GM19452 (cell line): ENCODE measurements at regions not wholly inside any gene's neighbourhood (a gene's known extent, or its start where the extent isn't known, plus 50 kb on each side); places are given as distances from the start of the nearest gene placed in this dataset.

Experiments used
- ATAC-seq: cut with Tn5 transposase; IDR thresholded peaks from one replicate; pipeline ENCODE4 v1.9.1; 2021; ENCODE audit not compliant: unreplicated experiment

DNA sequence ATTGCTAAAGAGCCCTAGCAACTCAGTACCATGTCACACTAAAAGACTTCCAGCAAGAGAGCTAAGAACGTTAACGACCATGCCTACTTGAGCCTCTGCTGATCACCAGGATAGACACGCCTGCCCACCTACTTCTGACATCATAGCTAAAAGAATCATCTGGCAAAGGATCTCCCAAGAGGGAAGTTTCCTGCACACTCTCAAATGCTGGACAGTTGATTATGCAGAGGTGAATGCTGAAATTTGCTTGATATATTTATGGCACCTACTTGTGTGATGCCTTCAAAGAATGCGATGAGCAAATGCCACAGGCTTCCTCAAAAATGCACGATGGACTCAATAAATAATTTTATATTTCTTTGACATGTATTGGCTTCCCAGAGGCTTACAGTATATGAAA is 113.6 kb downstream of the GALC start:
- no peak for ATAC-seq

DNA sequence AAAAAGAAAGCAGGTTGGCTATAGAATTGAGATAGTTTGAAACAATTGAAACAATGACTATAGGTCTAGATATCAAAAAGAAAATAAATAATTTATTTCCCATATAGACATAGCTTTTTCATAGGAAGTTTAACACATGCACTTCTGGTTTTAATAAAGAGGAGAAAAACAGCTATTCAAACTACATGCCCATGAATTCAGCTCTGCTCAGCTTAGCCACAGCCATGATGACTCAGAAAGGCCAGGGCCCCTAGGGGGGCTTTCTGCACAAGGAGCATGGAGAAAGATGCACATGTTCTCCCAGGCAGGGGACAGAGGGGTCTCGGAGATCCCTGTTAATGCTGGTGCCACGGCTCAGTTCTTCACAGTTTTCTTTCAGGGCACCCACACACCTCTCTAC is 114.0 kb downstream of the GALC start:
- no peak for ATAC-seq

DNA sequence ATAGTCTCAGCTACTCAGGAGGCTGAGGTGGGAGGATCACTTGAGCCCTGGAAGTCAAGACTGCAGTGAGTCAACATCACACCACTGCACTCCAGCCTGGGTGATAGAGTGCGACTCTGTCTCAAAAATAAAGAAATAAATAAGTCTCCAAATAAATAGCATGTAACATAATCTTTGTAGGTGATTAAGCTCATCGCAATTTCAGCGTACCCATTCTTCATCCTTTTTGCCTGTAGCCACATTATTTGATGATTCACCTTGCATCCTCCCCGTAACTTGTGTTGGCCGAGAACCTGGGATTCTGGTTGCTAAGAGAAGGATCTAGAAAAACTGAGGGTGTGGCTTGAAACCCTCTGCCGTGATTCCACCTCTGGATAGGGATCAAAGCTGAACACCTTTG is 115.1 kb downstream of the GALC start:
- no peak for ATAC-seq

DNA sequence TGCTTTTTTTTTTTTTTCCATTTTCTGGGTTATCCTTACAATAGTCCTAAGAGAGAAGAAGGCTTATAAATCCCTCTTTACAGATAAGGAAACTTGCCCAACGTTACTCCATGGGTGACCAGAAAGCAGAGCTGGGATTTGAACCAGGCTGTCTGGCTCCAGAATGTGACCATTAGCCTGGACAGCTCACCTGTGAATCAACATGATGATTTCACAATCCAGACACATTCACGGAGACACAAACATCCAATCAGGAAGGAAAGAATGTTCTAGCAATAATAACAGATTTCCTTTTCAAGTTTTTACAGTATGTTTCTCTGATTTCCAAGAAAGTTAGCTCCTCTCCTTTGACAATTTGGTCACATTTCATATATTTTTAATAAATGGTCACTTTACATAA is 118.3 kb downstream of the GALC start:
- no peak for ATAC-seq

DNA sequence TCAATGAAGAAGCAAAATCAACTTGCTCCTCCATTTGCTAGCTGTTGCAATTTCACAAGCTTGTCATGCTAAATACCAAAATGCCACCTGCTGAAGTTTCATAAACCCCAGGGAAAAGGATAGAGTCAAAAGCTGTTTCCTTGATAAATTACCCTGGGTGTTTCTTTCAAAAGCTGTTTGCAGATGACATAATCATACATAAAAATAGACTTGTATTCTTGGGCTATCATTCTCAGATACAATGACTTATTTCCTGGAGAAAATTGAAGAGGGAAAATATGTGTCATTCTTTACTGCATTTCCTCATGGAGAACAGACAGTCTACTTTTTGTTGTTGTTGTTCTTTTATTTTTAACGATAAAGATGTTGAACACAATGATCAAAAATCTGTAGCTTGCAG is 119.2 kb downstream of the GALC start:
- ATAC-seq, result no peak

DNA sequence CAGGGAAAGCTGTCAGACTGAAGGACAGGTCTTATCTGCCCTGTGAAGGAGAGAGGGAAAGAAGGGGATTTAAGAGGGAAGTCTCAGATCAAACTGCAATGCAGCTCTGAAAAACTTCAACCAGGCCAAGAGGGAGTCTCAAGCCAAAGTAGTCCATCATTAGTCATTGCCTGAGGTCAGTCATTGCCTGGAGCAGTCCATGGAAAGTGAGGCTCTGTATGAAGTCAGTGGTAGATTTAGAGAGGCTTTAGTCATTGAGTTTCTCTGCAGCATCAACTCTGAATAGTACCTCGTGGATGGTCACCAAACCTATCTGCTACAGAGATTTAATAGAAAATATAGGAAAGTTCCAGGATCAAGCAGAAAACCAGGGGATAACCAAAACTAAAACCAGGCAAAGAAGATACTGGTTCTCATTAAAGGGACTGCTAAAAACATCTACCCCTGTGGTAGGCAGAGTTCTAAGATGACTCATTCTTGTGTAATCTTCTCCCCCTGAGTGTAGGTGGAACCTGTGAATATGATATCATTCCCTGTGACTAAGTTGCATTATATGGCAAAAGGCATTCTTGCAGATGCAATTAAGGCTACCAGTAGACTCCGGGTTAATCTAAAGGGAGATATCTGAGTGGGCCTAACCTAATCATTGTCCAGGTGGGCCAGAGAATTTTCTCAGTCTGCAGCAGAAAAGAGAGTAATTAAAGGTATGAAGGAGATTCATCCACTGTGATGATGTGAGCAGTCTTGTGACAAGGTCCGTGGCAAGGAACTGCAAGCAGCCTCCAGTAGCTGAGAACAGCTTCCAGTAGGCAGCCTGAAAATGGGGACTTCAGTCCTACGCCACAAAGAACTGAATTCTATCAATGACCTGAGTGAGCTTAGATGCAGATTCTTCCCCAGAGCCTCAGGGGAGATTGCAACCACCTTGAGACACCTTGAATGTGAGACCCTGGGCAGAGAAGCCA is 123.1 kb downstream of the GALC start:
- ATAC-seq, result peak; percentile 56

- no peak for ATAC-seq
Observed at GRCh38 chr14:87868920-87869319, 124.1 kb downstream of the GALC start.

DNA sequence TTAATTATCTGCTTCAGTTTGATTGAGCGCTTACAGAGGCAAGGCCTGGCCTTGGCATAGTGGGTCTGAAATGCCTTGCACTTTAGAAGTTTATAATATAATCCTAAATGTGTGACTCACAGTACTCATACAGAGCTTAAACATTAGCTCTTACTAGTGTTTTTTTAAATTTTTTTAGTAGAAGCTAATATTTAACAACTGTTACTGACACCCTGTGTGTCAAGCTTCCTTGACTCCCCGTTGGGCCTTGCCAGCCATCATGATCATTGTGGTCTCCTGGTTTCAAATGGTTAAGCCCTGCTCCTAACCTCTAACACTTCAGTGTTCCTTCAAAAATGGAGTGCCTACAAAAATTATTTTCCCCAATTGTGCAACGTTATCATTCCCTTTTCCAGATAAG is 126.9 kb downstream of the GALC start:
- ATAC-seq, result no peak

DNA sequence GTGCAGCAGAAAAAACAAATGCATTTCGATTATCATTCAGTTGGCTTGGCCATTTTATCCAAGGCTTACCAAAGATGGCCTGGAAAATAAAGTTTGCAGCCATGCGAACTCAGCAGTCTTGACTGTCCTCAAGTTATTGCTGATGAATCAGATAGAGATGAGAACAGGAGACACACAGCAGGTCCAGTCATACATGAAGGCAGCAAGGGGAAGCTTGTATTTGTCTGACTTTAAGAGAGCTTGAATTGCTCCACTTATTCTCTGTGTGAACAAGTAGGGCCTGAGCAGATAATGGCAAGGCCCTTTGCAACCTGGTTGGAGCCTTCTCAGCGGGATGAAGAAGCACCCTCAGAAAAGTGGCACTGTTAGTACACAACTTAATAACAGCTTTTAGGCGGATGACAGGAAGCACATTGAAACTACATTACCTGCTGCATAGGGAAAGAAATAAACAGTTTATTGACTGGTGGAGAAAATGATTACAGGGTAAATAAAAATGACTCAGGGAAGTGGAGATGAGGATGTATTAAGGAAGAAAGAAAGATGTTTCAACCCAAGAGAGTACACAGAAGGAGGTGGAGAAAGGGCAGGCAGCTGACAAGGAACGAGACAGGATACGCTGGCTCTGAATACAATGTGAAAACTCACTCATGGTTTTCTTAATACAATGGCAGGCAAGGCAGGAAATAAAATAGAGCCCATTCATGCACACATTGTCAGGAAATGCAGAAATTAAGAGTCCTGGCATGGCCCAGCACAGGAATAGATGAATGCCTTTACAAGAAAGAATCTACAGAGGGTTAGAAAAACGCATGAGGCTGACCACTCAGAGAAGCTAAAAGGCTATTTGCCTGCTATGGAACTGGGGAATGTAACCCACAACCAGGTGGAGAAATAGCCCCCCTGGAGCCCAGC is 128.4 kb downstream of the GALC start:
- ATAC-seq, result no peak

GRCh38 chr14:87863047-87863446 is 129.9 kb downstream of the GALC start:
- ATAC-seq, result no peak

GRCh38 chr14:87852107-87852506 is 140.9 kb downstream of the GALC start:
- ATAC-seq, result no peak

- ATAC-seq, result no peak
Observed at GRCh38 chr14:87851190-87851589, 141.8 kb downstream of the GALC start.

GRCh38 chr14:87847216-87847755 is 145.7 kb downstream of the GALC start:
- ATAC-seq, result no peak

- ATAC-seq, result no peak
Observed at GRCh38 chr14:87840906-87841305, 152.1 kb downstream of the GALC start.

DNA sequence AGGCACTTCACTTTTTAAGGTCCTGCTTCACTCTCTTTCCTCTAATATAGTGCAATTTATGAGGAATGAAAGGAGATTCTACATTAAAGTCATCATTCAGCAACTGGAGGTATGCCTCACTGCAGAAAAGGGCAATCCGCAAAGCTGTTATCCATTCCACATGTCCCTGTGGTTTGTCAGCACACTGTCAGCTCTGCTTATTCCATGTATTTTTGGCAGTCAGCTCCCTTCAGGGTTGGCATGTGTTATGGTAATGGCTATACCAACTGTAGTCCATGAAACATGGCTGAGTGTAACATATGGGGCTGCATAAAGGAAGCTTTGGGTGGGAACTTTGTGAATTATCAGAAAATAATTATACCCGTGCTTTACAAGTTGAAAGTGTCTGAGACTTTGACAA is 154.1 kb downstream of the GALC start:
- no peak for ATAC-seq

DNA sequence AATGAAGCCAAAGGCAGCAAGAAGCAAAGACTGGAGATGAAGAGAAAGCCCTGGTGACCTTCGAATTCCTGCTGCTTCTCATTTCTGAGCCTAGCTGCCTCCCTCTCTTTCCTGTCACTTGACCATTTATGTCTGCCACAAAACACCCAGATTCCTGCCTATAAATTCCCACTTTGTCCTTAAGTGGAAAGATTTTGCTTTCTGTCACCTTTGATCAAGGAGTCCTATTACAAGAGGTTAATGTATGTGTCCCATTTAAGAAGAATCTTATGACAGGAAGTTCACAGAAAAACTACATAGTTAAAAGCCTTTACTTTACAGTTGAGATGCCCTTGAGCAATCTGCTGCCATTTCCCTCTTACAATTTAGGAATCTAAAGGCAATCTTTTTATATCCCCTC is 155.7 kb downstream of the GALC start:
- ATAC-seq, result no peak

- ATAC-seq, result no peak
Observed at GRCh38 chr14:87834594-87834993, 158.4 kb downstream of the GALC start.

- ATAC-seq, result no peak
Observed at GRCh38 chr14:87833026-87833425, 160.0 kb downstream of the GALC start.

DNA sequence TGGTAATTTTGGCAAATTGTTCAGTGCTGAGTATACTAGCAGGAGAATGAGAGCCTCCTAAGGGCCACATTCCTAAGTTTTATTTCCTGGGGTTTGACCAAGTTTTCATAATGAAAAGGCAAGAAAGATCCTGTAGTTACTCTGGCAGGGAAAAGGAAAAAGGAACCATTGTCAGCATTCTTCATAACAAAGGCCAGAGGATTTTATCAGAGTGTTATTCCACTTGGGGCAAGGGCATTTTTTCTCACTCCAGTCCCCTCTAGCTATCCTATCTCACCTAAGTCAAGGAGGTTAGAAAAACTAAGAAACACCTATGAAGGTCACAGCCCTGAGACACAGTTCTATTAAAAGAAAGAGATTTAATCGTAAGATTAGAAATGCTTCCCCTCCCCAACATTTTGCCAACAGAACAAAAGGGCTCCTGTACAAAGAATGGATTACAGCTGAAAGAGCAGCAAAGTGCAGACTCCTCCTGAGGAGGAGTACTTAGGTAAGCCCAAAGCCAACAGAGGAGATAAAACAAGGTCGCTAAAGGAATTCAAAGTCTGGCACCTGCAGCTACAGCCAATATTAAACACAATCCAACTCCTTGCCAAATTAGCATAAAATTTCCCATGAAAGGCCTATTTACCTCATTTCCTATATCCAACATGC is 162.4 kb downstream of the GALC start:
- no peak for ATAC-seq

- no peak for ATAC-seq
Observed at GRCh38 chr14:87829543-87829942, 163.4 kb downstream of the GALC start.

DNA sequence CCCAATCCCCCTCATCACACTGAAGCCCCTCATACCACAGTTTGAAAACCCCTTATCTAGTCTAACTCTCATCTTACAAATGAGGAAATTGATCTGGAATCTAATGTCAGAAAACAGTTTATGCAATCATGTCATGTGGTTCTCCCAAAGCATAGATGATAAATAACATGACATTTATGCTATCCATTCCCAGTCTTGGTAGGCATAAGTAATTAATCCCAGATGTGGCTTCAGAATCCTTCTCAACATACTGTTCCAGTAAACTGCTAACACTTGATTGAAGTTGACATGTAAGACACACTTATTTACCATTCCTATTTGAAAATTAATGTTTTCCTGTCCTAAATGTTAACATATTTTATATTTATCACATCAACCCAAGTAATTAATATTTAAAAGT is 168.7 kb downstream of the GALC start:
- ATAC-seq, result no peak
